ENCODE measurements at regions not wholly inside any gene's neighbourhood (a gene's known extent, or its start where the extent isn't known, plus 50 kb on each side); places are given as distances from the start of the nearest gene placed in this dataset.

DNA sequence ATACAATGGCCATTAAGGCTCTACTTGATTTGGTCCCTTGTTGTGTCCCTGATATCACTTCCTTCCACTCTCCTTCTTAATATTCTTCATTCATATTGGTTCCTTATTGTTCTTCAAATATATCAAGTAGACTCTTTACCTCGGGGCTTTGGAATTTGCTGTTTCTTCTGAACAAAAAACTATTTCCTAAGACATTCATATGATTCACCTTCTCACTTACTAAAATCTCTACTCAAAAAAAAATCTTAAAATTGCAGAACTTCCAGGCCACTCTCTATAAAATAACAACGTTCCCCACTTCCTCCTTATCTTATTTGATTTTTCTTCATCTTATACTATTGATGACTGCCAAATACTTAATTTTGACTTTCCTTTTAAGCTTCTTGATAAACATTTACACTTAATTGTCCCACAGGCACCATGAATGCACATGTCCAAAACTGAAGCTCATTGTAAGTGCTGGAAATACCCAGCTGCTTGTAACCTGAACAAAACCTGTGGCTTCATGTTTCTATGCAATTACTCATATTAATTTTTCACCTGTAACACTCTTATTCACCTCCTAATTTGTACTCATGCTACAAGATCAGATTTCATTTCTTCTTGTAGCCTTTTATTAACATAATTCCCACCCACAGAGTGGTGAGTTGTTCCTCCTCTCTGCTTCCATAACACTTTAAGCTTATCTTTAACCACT is 58.4 kb upstream of the NUDT12 start:
- no peak for DNase-seq

DNA sequence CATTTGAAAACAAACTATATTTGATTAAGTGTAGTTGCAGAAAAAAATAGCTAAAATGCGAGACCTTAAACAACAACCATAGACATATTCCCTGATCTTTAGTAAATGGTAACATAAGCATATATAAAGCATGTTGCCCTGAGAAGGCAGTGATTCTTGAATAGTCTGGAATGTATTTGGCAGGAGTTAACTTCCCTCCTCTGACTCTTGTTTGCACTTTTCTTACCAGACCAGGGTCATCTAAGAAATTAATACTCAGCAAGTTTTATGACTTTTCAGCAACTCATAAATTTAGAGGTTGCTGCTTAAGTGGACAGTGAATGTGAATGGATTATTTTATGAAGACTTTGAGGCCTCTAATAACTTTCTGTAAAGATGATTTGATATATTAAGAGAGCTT is 55.3 kb upstream of the NUDT12 start:
- DNase-seq, result no peak

DNA sequence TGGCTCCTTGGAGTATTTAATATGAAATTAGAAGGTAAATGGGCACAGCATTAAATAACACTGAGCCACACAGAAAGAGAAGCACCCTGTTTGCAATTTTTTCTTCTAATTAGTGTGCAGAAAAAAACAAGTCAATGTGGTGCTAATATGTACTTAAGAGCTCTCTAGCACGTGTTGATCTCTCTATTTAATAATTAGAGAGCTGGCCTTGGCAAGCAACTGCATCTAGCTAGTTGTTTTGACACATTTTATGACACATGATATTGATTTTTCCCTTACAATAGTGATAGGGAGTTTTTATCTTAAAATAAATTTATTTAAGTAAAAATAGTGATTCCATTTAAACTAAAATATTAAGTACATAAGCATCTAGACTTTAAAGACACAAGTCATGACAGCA is 54.5 kb upstream of the NUDT12 start:
- no peak for DNase-seq

DNA sequence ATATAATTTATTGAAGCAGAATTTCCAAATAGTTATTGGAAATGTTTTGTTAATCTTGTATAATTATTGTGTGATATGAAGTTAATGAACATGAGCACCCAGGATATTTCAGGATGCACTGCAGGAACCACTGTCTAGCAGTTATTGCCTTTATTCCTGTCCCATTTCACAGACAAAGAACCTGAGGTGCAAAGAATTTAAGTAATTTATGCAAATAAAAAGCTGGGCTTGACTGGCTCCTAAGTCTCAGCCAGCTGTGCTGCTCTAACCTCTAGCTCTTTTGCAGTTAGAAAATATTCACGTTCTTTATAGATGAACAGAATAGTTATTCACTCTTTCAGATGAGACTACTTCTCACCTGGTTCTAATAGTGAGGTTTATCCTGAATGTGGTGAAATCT is 50.0 kb upstream of the NUDT12 start:
- no peak for DNase-seq
